Adrenal gland (tissue), 9 donors: ENCODE measurements at regions not wholly inside any gene's neighbourhood (a gene's known extent, or its start where the extent isn't known, plus 50 kb on each side); places are given as distances from the start of the nearest gene placed in this dataset.

Source experiments
- DNase-seq, 7 donors: peaks; one replicate each; pipeline ENCODE4 v3.0.0-alpha.2; 2019 to 2020
- H3K27ac ChIP-seq, 5 donors: fragments of 200-600 bp; sonication (generic) in 4 of 5; 1 replicate in 3 of 5; 2 replicates in 2 of 5; pipeline versions ENCODE4 v1.5.1 to v1.8.0; 2016 to 2020; ENCODE audit warnings: mild to moderate bottlenecking in 1 of 5
- H3K27me3 ChIP-seq: fragments of 200-600 bp; 2 replicates; pipeline ENCODE4 v1.8.0; 2021
- H3K36me3 ChIP-seq, 2 donors: fragments of 200-600 bp; replicated peaks in 1 of 2; 1 replicate in 1 of 2; 2 replicates in 1 of 2; pipeline versions ENCODE4 v1.5.1 to v1.8.0; 2018 to 2022
- H3K4me1 ChIP-seq, 2 donors: fragments of 200-600 bp; replicated peaks in 1 of 2; 1 replicate in 1 of 2; 2 replicates in 1 of 2; pipeline versions ENCODE4 v1.5.1 to v1.8.0; 2018 to 2021
- H3K4me3 ChIP-seq, 4 donors: fragments of 200-600 bp; sonication (generic) in 3 of 4; one replicate each; pipeline ENCODE4 v1.5.1; 2016 to 2018
- H3K9me3 ChIP-seq, 3 donors: fragments of 200-600 bp; sonication (generic) in 1 of 3; replicated peaks in 1 of 3; 1 replicate in 2 of 3; 2 replicates in 1 of 3; pipeline versions ENCODE4 v1.5.1 to v1.8.0; 2016 to 2021
- CTCF ChIP-seq, 6 experiments: fragments of 450-650 bp in 4 of 6; fragments of 200-600 bp in 2 of 6; sonication (generic) in 1 of 6; IDR thresholded peaks; 1 replicate in 5 of 6; 2 replicates in 1 of 6; pipeline versions ENCODE4 v1.5.1 to v1.8.0; 2016 to 2021; ENCODE audit warnings: antibody characterized with exemption in 6 of 6, mild to moderate bottlenecking in 2 of 6, moderate library complexity in 1 of 6
- POLR2A ChIP-seq, 2 donors: fragments of 450-650 bp; IDR thresholded peaks; one replicate each; pipeline ENCODE4 v1.6.1; 2017; ENCODE audit warnings: antibody characterized with exemption in 2 of 2, mild to moderate bottlenecking in 2 of 2, moderate library complexity in 1 of 2
- WGBS, 4 donors: extraction: QIAGEN DNeasy Blood & Tissue Kit in 2 of 4; methylation state at CpG; one replicate each; pipeline versions ENCODE4 v1.1.5 to v1.1.7; 2013 to 2017; 5-methylcytosine and 5-hydroxymethylcytosine counted together
- intact Hi-C, 2 donors: fragments of 100-400 bp; cut with DNase I; formaldehyde crosslinking; loops; one replicate each; pipeline versions ENCODE4 v1.14.1 to v1.15.0; 2022 to 2023
- donor health status: healthy with polysubstance abuse.
- donor health status: Bipolar disorder and iron deficiency.
- donor health status: DM: yes; HTN: yes; CAD: no.
- donor health status: DM: no; HTN: no; CAD: no.
- donor health status: DM: no; HTN: no; CAD: no.

GRCh38 chr2:21585881-21586280 is 462.1 kb downstream of the TDRD15 start:
- no peak overlapping the region for H3K4me3 ChIP-seq
- no peaks in the 10 kb centered on the region for H3K9me3 ChIP-seq
- no peaks in the 10 kb centered on the region for H3K36me3 ChIP-seq
- intact Hi-C loops, result no loop called here
- no peak overlapping the region for H3K27ac ChIP-seq
- TF ChIP-seq CTCF (IDR thresholded peaks at IDR 0.05), result no peak
- TF ChIP-seq POLR2A (IDR thresholded peaks at IDR 0.05), result no peak
- H3K4me1 ChIP-seq, result no peaks in the 10 kb centered on the region
- no peaks in the 10 kb centered on the region for H3K27me3 ChIP-seq
- no peak for DNase-seq

- TF ChIP-seq CTCF (IDR thresholded peaks at IDR 0.05), result no peak
- TF ChIP-seq POLR2A (IDR thresholded peaks at IDR 0.05), result no peak
- no peaks in the 10 kb centered on the region for H3K9me3 ChIP-seq
- H3K27ac ChIP-seq, result no peak overlapping the region
- H3K4me3 ChIP-seq, result no peak overlapping the region
- 73 to 80% (median 77%) methylated on average over 7 of the region's 7 CpGs for WGBS, 4 donors
- intact Hi-C loops, result no loop called here
- no peaks in the 10 kb centered on the region for H3K27me3 ChIP-seq
- DNase-seq, result no peak
- no peaks in the 10 kb centered on the region for H3K4me1 ChIP-seq
- no peaks in the 10 kb centered on the region for H3K36me3 ChIP-seq
Measured at GRCh38 chr2:21590026-21590690, 466.4 kb downstream of the TDRD15 start.

- Histone ChIP-seq H3K27me3 (no peaks in the 10 kb centered on the region), H3K4me1 (no peaks in the 10 kb centered on the region), H3K36me3 (no peaks in the 10 kb centered on the region), H3K4me3 (no peak overlapping the region), H3K27ac (no peak overlapping the region), H3K9me3 (no peaks in the 10 kb centered on the region)
- TF ChIP-seq CTCF (IDR thresholded peaks at IDR 0.05), result no peak
- TF ChIP-seq POLR2A (IDR thresholded peaks at IDR 0.05), result no peak
- intact Hi-C loops, result no loop called here
- 70 to 78% (median 75%) methylated on average over 1 of the region's 1 CpG for WGBS, 4 donors
- no peak for DNase-seq
Measured at GRCh38 chr2:21591926-21592325, 468.2 kb downstream of the TDRD15 start.

GRCh38 chr2:21599417-21599816 is 475.6 kb downstream of the TDRD15 start:
- no peaks in the 10 kb centered on the region for H3K9me3 ChIP-seq
- WGBS, 4 donors, result 46 to 58% (median 53%) methylated on average over 1 of the region's 1 CpG
- no peaks in the 10 kb centered on the region for H3K4me1 ChIP-seq
- H3K4me3 ChIP-seq, result no peak overlapping the region
- no peaks in the 10 kb centered on the region for H3K36me3 ChIP-seq
- H3K27me3 ChIP-seq, result no peaks in the 10 kb centered on the region
- TF ChIP-seq CTCF (IDR thresholded peaks at IDR 0.05) (no peak), POLR2A (IDR thresholded peaks at IDR 0.05) (no peak)
- intact Hi-C loops, result no loop called here
- H3K27ac ChIP-seq, result no peak overlapping the region
- DNase-seq, result no peak
